Activated T-cell treated with anti-CD3 and anti-CD28 coated beads, Interleukin-2, amount 50 U/mL, for 72 hours (primary cell): ENCODE measurements at regions not wholly inside any gene's neighbourhood (a gene's known extent, or its start where the extent isn't known, plus 50 kb on each side); places are given as distances from the start of the nearest gene placed in this dataset.
"Not testable (repeated sequence)": the region's sequence is repeated elsewhere in the genome, so short reads cannot be mapped to it uniquely, and the experiment has no call there.

Experiments
- ATAC-seq, 2 donors: fragments of 150-1000 bp; cut with Tn5 transposase; replicated peaks in 1 of 2; 2 replicates each; pipeline ENCODE4 v1.10.0; 2021; ENCODE audit warnings: moderate library complexity in 2 of 2, mild to moderate bottlenecking in 1 of 2
- DNase-seq, 2 donors: peaks; one replicate each; pipeline ENCODE4 v3.0.0; 2021 to 2022; ENCODE audit warnings: mixed read lengths in 1 of 2
- H3K27ac Mint-ChIP-seq: one replicate; pipeline ENCODE4 v1.8.0; 2022; ENCODE audit warnings: mild to moderate bottlenecking, moderate library complexity, mixed read lengths
- H3K27me3 Mint-ChIP-seq: one replicate; pipeline ENCODE4 v1.8.0; 2022; ENCODE audit warnings: low read depth, mixed read lengths
- H3K36me3 Mint-ChIP-seq, 2 donors: one replicate each; pipeline ENCODE4 v1.8.0; 2022; ENCODE audit warnings: mixed read lengths in 2 of 2, mild to moderate bottlenecking in 1 of 2; ENCODE audit not compliant: insufficient read depth in 2 of 2
- H3K4me1 Mint-ChIP-seq: one replicate; pipeline ENCODE4 v1.8.0; 2022; ENCODE audit warnings: low read depth, mixed read lengths
- H3K4me3 Mint-ChIP-seq, 2 donors: one replicate each; pipeline ENCODE4 v1.8.0; 2022; ENCODE audit warnings: mild to moderate bottlenecking in 2 of 2, mixed read lengths in 2 of 2, moderate library complexity in 2 of 2
- H3K9me3 Mint-ChIP-seq, 2 donors: one replicate each; pipeline ENCODE4 v1.8.0; 2022; ENCODE audit warnings: mixed read lengths in 2 of 2

DNA sequence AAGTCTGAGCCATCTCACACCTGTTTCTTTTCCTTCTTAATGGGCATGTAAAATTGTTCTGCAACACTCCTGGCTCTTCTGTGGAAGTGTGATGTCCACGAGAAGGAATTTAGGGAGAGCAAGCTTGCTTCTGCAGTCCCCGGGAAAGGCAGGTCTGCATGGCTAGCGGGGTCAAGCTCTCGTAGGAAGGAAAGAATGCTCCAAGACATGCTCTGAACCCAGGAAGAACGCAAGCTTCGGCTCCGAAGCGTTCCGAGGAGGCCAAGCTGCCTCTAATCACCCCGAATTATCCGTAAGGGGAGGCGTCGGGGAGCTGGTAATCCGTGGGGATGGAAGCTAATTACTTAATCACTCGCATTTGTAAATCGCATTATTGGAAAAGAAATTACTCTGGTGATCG, 177.7 kb downstream of the CRLF2 start:
- Mint-ChIP-seq H3K4me1 (no peaks in the 10 kb centered on the region), H3K36me3 (peaks cover 0 to 3% of the 10 kb centered on the region in 2 donors), H3K27ac (no peak overlapping the region), H3K4me3 (no peak overlapping the region), H3K9me3 (peaks cover 2 to 3% of the 10 kb centered on the region in 2 donors), H3K27me3 (no peaks in the 10 kb centered on the region)
- DNase-seq (no peak), ATAC-seq (no peak)

DNA sequence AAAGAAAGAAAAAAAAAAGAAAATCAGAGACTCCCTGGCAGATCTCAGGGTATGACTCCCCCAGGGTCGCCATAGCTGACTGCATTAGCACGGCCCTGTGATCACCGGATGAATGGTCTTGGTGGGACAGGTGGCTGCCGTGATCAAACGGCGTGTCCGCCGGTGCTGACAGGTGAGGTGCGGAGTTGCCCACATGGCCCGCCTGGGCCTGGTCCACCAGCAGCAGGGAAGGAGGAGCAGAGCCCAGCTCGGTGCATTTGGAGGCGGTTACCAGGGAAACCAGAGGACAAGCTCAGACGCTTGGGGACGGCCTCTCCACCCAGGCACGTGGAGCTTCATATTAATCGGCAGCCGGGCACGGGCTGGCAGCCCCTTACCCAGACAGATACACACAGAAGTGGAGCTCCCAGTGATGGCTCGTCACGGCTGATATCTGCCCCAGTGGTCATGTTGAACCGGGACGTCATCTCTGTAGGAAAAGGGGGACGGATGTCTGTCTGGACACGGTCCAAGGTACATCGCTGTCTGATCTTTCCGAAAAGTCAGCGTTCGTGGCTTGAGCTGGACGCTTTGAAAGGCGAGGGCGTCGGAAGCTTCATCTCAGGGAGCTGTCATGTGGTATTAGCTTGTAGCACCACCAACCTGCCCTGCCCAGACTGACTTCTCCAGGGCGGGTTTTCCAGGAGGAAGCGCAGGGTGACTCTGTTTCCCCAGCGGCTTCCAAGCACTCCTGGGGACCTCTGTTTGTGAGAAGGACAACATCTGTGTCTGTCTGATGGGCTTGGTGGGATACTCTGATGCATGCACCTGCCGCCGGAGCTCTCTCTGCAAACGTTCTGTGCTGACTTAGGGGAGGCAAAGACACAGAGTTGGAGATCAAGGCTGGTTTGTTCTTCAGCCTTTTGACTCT, 180.7 kb downstream of the CRLF2 start:
- Mint-ChIP-seq H3K36me3 (peaks cover 0 to 3% of the 10 kb centered on the region in 2 donors), H3K27me3 (peaks cover 16% of the 10 kb centered on the region), H3K4me1 (peaks cover 14% of the 10 kb centered on the region), H3K27ac (no peak overlapping the region), H3K4me3 (no peak overlapping the region), H3K9me3 (peaks cover 2 to 3% of the 10 kb centered on the region in 2 donors)
- no peak for ATAC-seq
- no peak for DNase-seq

DNA sequence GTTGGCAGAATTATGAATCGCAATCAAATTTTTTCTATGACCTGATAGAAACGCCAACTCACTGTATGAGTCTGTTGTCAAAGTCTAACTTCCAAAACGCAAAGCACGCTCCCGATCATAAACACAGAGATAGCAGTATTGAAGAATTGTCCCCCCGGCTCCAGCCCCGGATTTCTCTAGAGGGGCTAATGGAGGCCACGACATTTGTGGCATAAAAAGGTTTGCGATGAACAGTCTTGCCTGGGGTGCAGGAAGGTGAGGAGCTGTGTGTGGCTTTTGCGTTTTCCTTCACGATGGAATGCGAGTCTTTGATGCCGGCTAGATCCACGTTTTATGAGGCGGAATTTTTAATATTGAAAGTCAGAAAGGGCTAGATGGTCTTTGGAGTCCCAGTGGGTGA, 183.0 kb downstream of the CRLF2 start:
- Mint-ChIP-seq H3K4me3 (no peak overlapping the region), H3K27me3 (peaks cover 16% of the 10 kb centered on the region), H3K27ac (no peak overlapping the region), H3K36me3 (no peaks in the 10 kb centered on the region), H3K9me3 (peaks cover 2 to 3% of the 10 kb centered on the region in 2 donors), H3K4me1 (peaks cover 21% of the 10 kb centered on the region)
- no peak for ATAC-seq
- no peak for DNase-seq

DNA sequence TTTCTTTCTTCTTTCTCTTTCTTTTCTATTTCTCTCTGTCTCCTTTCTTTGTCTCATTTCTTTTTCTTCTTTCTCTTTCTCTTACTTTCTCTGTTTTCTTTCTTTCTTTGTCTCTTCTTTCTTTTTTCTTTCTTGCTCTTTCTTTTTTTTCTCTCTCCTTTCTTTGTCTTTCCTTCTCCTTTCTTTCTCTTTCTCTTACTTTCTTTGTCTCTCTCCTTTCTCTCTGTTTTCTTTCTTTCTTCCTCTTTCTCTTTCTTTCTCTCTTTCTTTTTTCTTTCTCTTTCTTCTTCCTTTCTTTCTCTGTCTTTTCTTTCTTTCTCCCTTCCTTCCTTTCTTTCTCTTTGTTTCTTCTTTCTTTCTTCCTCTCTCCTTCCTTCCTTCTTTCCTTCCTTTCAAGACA, 184.8 kb downstream of the CRLF2 start:
- Mint-ChIP-seq H3K4me1 (peaks cover 21% of the 10 kb centered on the region), H3K27me3 (peaks cover 16% of the 10 kb centered on the region), H3K27ac (peak overlapping the region; percentile 88), H3K4me3 (peak overlapping the region; percentile 52 to 82), H3K36me3 (no peaks in the 10 kb centered on the region), H3K9me3 (no peaks in the 10 kb centered on the region)
- DNase-seq (no peak), ATAC-seq (no peak)

DNA sequence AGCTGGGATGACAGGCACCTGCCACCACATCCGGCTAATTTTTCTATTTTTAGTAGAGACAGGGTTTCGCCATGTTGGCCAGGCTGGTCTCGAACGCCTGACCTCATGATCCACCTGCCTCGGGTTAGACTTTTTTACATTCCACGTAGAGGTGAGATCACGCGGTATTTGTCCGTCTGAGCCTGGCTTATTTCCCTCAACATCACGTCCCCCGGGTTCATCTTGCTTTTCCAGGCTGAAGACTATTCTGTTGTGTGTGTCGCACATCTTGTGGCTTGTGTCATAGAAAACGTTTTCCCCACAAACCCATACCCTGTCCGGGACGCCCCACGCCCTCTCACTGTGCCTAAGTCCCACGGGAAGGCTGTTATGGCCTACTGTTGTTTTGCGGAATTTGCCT, 185.3 kb downstream of the CRLF2 start:
- DNase-seq: no peak
- H3K27ac Mint-ChIP-seq: peak overlapping the region; percentile 88

DNA sequence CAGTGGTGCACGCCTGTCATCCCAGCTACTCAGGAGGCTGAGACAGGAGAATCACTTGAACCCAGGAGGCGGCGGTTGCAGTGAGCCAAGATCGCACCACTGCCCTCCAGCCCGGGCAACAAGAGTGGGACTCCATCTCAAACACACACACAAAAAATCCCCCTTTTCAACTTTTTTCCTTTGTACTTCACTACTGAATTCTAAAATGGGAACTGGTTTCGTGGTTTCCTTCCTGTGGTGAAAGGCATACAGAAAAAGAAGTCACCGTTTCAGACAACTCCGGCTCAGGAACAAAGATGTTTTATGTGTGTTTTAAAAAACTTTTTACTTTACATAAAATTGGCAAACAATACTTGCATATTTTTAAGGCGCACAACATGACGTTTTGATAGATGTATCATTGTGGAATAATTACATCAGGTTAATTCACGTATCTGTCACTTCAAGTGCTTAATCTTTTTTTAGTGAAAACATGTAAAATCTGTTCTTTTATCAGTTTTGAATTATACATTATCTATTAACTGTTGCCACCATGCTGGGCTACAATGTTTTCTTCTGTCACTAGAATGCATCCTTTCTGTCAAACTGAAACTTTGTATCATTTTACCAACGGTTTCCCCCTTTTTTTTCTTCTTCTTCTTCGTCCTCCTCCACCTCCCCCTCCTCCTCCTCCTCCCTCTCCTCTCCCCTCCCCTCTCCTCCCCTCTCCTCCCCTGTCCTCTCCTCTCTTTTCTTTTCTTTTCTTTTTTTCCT, 186.0 kb downstream of the CRLF2 start:
- ATAC-seq: no peak
- H3K27ac Mint-ChIP-seq: no peak overlapping the region
- DNase-seq: no peak

More for the DNA sequence above, 185.3 kb downstream of the CRLF2 start:
- Mint-ChIP-seq H3K36me3 (no peaks in the 10 kb centered on the region), H3K4me3 (peak overlapping the region; percentile 52 to 82), H3K4me1 (peaks cover 21% of the 10 kb centered on the region), H3K27me3 (peaks cover 16% of the 10 kb centered on the region), H3K9me3 (no peaks in the 10 kb centered on the region)
- ATAC-seq: no peak

DNA sequence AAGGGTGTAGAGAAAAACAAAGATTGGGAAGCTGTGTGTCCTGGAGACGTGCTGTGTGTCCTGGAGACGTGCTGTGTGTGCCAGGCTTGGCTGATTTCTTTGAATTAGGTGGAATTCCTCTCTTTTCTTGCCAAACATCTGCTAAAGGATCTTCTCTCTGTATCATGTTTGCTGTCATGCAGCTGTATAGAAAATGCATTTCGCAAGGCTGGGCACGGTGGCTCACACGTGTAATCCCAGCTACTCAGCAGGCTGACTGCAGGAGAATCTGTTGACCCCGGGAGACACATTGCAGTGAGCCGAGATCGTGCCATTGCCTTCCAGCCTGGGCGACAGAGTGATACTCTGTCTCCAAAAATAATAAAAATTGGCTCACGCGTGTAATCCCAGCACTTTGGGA, 187.0 kb downstream of the CRLF2 start:
- Mint-ChIP-seq H3K36me3 (peaks cover 0 to 2% of the 10 kb centered on the region in 2 donors), H3K4me3 (peak overlapping the region in 1 of 2 donors; percentile 36), H3K27me3 (peaks cover 16% of the 10 kb centered on the region), H3K4me1 (peaks cover 21% of the 10 kb centered on the region), H3K9me3 (no peaks in the 10 kb centered on the region), H3K27ac (no peak overlapping the region)
- DNase-seq: no peak
- no peak for ATAC-seq

More for the DNA sequence above, 186.0 kb downstream of the CRLF2 start:
- no peaks in the 10 kb centered on the region for H3K36me3 Mint-ChIP-seq
- peak overlapping the region; percentile 52 to 82 for H3K4me3 Mint-ChIP-seq
- peaks cover 21% of the 10 kb centered on the region for H3K4me1 Mint-ChIP-seq
- H3K27me3 Mint-ChIP-seq: peaks cover 16% of the 10 kb centered on the region
- H3K9me3 Mint-ChIP-seq: no peaks in the 10 kb centered on the region

DNA sequence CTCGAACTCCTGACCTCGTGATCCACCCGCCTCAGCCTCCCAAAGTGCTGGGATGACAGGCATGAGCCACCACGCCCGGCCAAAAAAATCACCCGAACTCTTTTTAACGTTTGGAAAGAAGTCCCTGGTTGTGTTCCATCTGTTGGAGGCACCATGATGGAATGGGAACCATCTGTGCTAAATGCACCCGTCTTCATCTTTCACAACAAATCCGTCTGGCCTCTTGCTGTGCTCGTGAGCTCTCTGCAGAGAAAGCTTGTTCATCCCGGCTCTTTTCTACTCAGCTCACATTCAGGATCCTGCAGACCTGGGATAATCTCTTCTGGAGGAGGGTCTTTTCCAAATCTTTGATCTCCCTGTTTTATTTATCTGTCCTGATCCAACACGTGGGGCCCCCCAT, 188.8 kb downstream of the CRLF2 start:
- Mint-ChIP-seq H3K4me1 (peaks cover 21% of the 10 kb centered on the region), H3K36me3 (peaks cover 0 to 3% of the 10 kb centered on the region in 2 donors), H3K27ac (no peak overlapping the region), H3K9me3 (no peaks in the 10 kb centered on the region), H3K4me3 (no peak overlapping the region), H3K27me3 (peaks cover 16% of the 10 kb centered on the region)
- no peak for ATAC-seq
- no peak for DNase-seq

DNA sequence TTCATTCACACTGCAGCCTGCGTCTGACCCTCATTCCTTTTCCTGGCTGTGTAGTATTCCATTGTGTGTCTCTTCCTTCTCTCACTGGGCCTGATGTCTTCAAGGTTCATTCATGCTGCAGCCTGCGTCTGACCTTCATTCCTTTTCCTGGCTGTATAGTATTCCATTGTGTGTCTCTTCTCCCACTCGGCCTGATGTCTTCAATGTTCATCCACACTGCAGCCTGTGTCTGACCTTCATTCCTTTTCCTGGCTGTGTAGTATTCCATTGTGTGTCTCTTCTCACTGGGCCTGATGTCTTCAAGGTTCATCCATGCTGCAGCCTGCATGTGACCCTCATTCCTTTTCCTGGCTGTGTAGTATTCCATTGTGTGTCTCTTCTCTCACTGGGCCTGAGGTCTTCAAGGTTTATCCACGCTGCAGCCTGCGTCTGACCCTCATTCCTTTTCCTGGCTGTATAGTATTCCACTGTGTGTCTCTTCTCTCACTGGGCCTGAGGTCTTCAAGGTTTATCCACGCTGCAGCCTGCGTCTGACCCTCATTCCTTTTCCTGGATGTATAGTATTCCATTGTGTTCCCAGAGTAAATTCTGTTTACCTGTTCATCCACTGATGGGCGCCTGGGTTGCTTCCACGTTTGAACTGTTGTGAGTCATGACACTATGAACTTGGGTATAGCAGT, 191.0 kb downstream of the CRLF2 start:
- not testable (repeated sequence) for ATAC-seq, H3K4me3 Mint-ChIP-seq, H3K36me3 Mint-ChIP-seq, H3K4me1 Mint-ChIP-seq, DNase-seq, H3K27ac Mint-ChIP-seq, H3K27me3 Mint-ChIP-seq, H3K9me3 Mint-ChIP-seq

DNA sequence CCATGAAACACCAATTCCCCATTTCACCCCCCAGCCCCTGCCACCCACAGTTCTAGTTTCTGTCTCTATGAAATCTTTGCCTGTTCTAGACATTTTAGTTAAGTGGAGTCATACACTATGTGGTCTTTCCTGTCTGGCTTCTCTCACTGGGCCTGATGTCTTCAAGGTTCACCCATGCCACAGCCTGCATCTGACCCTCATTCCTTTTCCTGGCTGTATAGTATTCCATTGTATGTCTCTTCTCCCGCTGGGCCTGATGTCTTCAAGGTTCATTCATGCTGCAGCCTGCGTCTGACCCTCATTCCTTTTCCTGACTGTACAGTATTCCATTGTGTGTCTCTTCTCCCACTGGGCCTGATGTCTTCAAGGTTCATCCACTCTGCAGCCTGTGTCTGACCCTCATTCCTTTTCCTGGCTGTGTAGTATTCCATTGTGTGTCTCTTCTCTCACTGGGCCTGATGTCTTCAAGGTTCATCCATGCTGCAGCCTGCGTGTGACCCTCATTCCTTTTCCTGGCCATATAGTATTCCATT, 191.7 kb downstream of the CRLF2 start:
- H3K4me3 Mint-ChIP-seq: no peak overlapping the region
- H3K9me3 Mint-ChIP-seq: no peaks in the 10 kb centered on the region
- ATAC-seq: no peak
- DNase-seq: no peak
- no peaks in the 10 kb centered on the region for H3K27me3 Mint-ChIP-seq
- H3K4me1 Mint-ChIP-seq: no peaks in the 10 kb centered on the region
- peaks cover 0 to 3% of the 10 kb centered on the region in 2 donors for H3K36me3 Mint-ChIP-seq
- no peak overlapping the region for H3K27ac Mint-ChIP-seq

DNA sequence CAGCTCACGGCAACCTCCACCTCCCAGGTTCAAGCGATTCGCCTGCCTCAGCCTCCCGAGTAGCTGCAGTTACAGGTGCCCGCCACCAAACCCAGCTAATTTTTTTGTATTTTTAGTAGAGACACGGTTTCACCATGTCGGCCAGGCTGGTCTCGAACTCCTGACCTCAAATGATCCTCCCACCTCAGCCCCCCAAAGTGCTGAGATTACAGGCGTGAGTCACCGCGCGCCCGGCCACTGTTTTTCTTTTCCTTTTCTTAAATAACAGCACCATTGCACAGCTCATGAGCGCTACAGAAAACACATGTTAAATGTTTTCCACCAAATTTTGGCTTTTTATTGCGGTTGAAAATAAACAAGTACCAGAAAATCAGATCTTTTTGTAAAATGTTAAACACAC, 195.5 kb downstream of the CRLF2 start:
- H3K4me1 Mint-ChIP-seq, H3K9me3 Mint-ChIP-seq, H3K27ac Mint-ChIP-seq, H3K36me3 Mint-ChIP-seq, ATAC-seq, DNase-seq, H3K27me3 Mint-ChIP-seq, H3K4me3 Mint-ChIP-seq: not testable (repeated sequence)

DNA sequence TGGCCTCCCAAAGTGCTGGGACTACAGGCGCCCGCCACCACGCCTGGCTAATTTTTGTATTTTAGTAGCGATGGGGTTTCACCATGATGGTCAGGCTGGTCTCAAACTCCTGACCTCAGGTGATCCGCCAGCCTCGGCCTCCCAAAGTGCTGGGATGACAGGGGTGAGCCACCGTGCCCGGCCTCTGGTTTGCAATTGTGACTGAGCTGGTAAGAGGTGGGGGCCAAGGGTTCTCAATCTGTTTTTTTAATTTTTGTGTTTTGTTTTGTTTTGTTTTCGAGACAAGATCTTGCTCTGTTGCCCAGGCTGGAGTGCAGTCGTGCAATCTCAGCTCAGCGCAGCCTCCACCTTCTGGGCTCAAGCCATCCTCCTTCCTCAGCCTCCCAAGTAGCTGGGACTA, 196.2 kb downstream of the CRLF2 start:
- H3K27me3 Mint-ChIP-seq, H3K9me3 Mint-ChIP-seq, ATAC-seq, H3K36me3 Mint-ChIP-seq, H3K4me3 Mint-ChIP-seq, H3K4me1 Mint-ChIP-seq, DNase-seq, H3K27ac Mint-ChIP-seq: not testable (repeated sequence)
